Ovary (tissue), 7 donors: ENCODE measurements at regions not wholly inside any gene's neighbourhood (a gene's known extent, or its start where the extent isn't known, plus 50 kb on each side); places are given as distances from the start of the nearest gene placed in this dataset.

ENCODE experiments used
- DNase-seq, 5 donors: peaks; one replicate each; pipeline ENCODE4 v3.0.0-alpha.2; 2019 to 2020
- H3K27ac ChIP-seq, 2 donors: fragments of 200-600 bp; one replicate each; pipeline versions ENCODE4 v1.5.1 to v1.8.0; 2019 to 2022
- H3K27me3 ChIP-seq: fragments of 200-600 bp; one replicate; pipeline ENCODE4 v1.8.0; 2022
- H3K36me3 ChIP-seq: fragments of 200-600 bp; sonication (generic); one replicate; pipeline ENCODE4 v1.5.1; 2019
- H3K4me1 ChIP-seq: one replicate; pipeline ENCODE4 v1.8.1; 2013; ENCODE audit warnings: mild to moderate bottlenecking, moderate library complexity; ENCODE audit not compliant: insufficient read depth
- H3K4me3 ChIP-seq: fragments of 200-600 bp; sonication (generic); one replicate; pipeline ENCODE4 v1.5.1; 2017
- H3K9me3 ChIP-seq, 2 donors: fragments of 200-600 bp in 1 of 2; sonication (generic) in 1 of 2; one replicate each; pipeline versions ENCODE4 v1.5.1 to v1.8.1; 2013 to 2019; ENCODE audit warnings: mild to moderate bottlenecking in 1 of 2, moderate library complexity in 1 of 2
- EP300 ChIP-seq: sonication (generic); formaldehyde crosslinking; IDR thresholded peaks from one replicate; pipeline ENCODE4 v1.6.1; 2017; ENCODE audit warnings: antibody characterized with exemption
- POLR2A ChIP-seq: fragments of 450-650 bp; IDR thresholded peaks from one replicate; pipeline ENCODE4 v1.6.1; 2017; ENCODE audit warnings: antibody characterized with exemption, mild to moderate bottlenecking, moderate library complexity
- WGBS, 3 donors: extraction: QIAGEN DNeasy Blood & Tissue Kit in 1 of 3; methylation state at CpG; one replicate each; pipeline versions ENCODE4 v1.1.5 to v1.1.7; 2013 to 2017; 5-methylcytosine and 5-hydroxymethylcytosine counted together
- intact Hi-C, 4 donors: fragments of 100-400 bp; cut with DNase I; formaldehyde crosslinking; loops; one replicate each; pipeline versions ENCODE4 v1.11.0 to v1.15.1; 2022 to 2023
- TF ChIP-seq, protein P1 (sequence below), 3 donors: fragments of 450-650 bp in 2 of 3; fragments of 200-600 bp in 1 of 3; IDR thresholded peaks; one replicate each; pipeline versions ENCODE4 v1.5.1 to v1.8.0; 2016 to 2022; ENCODE audit warnings: antibody characterized with exemption in 3 of 3, mild to moderate bottlenecking in 1 of 3
- donor health status: DM: no; HTN: no; CAD: no; lungs with moderate emphysema.
- donor health status: DM: no; HTN: no; CAD: no.
- donor health status: Bipolar disorder and iron deficiency.
- donor health status: DM: no; HTN: no; CAD: no.
- donor health status: DM: yes; HTN: yes; CAD: no.

DNA sequence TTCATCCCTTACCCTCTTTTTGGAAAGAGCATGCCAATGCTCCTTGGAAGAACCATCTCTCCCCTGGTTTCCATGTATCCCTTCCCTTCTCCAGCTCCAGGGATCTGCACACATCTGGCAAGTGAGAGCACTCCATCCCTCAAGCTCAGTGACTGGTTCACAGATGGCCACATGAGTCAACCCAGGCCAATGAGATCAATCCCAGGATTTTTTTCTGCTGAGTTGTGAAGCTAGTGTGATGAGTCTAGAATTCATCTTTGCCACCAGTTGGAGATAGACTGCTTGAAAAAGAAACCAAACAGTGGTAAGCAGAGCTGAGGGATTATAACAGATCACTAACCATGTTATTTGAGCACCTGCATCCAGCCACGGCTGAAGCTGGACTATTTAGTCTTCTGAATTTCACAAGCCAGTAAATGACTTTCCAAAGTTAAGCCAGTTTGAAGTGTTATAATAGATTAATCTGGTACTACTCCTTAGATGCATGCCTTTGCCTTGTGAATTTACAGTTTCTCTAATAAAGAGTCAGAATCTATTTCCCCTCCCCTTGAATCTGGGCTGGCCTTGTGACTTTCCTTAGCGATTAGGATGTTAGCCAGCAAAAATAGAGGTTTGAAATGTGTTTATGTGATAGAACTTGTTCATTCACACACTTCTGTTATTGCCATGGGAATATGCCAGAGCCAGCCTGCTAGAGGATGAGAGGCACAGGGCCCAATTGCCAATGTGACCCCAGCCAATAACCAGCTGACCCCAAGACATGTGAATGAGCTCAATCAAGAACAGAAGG lies 159.8 kb downstream of the WNT5A start:
- no peak for DNase-seq
- Histone ChIP-seq H3K27me3 (no peaks in the 10 kb centered on the region), H3K36me3 (no peaks in the 10 kb centered on the region), H3K9me3 (no peaks in the 10 kb centered on the region), H3K4me3 (no peak overlapping the region), H3K4me1 (no peaks in the 10 kb centered on the region), H3K27ac (no peak overlapping the region)
- TF ChIP-seq POLR2A (no peak), EP300 (no peak)
- TF ChIP-seq, protein P1, sequence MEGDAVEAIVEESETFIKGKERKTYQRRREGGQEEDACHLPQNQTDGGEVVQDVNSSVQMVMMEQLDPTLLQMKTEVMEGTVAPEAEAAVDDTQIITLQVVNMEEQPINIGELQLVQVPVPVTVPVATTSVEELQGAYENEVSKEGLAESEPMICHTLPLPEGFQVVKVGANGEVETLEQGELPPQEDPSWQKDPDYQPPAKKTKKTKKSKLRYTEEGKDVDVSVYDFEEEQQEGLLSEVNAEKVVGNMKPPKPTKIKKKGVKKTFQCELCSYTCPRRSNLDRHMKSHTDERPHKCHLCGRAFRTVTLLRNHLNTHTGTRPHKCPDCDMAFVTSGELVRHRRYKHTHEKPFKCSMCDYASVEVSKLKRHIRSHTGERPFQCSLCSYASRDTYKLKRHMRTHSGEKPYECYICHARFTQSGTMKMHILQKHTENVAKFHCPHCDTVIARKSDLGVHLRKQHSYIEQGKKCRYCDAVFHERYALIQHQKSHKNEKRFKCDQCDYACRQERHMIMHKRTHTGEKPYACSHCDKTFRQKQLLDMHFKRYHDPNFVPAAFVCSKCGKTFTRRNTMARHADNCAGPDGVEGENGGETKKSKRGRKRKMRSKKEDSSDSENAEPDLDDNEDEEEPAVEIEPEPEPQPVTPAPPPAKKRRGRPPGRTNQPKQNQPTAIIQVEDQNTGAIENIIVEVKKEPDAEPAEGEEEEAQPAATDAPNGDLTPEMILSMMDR (IDR thresholded peaks at IDR 0.05), result no peak
- 50 to 66% (median 52%) methylated on average over 2 of the region's 2 CpGs for WGBS, 3 donors
- intact Hi-C loops, result loop anchor here in 1 of 4 donors (5.0 kb wide), 1 partner anchor 615 kb away; no protein-coding TSS in a partner anchor

DNA sequence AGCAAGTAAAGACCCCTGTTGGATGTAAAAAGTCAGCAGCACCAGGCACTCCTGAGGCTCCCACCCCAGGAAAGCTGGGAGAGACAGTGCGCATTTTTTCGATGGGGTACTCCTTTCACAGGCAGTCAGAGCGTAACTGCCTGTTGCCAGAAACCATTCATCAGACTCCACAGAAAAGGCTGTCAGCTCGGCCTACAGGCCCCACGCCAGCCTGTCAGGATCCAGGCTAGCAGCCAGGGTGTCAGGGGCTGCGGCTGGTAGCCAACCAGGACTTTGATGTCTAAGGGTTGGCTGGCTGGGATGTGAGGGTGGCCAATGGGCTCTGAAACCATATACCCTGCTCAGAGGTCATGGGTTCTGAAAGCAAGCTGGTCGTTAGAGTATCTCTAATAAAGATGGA lies 164.5 kb downstream of the WNT5A start:
- Histone ChIP-seq H3K27ac (no peak overlapping the region), H3K36me3 (no peaks in the 10 kb centered on the region), H3K27me3 (no peaks in the 10 kb centered on the region), H3K4me1 (no peaks in the 10 kb centered on the region), H3K9me3 (no peaks in the 10 kb centered on the region), H3K4me3 (no peak overlapping the region)
- intact Hi-C loops, result no loop called here
- no peak for TF ChIP-seq POLR2A
- TF ChIP-seq, protein P1 (IDR thresholded peaks at IDR 0.05), result no peak
- no peak for TF ChIP-seq EP300
- no peak for DNase-seq
- WGBS, 3 donors, result 44 to 76% (median 75%) methylated on average over 7 of the region's 7 CpGs

DNA sequence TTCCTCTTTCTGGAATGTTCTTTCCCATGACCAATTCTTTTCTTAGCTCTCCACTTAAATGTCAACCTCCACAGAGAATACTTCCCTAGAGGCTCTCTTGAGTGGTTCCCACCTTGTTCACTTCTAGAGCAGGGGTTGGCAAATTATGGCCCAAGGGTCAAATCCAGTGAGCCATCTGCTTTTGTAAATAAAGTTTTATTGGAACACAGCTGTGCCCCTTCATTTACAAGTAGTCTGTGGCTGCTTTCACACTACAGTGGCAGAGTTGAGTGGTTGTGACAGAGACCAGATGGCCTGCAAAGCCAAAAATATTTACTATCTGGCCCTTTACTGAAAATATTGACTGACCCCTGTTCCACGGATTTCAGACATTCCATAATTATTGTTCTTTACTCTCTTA lies 166.2 kb downstream of the WNT5A start:
- Histone ChIP-seq H3K9me3 (no peaks in the 10 kb centered on the region), H3K27ac (no peak overlapping the region), H3K4me1 (no peaks in the 10 kb centered on the region), H3K4me3 (no peak overlapping the region), H3K36me3 (no peaks in the 10 kb centered on the region), H3K27me3 (no peaks in the 10 kb centered on the region)
- no peak for DNase-seq
- intact Hi-C loops, result no loop called here
- 21 to 55% (median 34%) methylated on average over 1 of the region's 1 CpG for WGBS, 3 donors
- TF ChIP-seq, protein P1 (IDR thresholded peaks at IDR 0.05), result no peak
- TF ChIP-seq EP300, result no peak
- no peak for TF ChIP-seq POLR2A

DNA sequence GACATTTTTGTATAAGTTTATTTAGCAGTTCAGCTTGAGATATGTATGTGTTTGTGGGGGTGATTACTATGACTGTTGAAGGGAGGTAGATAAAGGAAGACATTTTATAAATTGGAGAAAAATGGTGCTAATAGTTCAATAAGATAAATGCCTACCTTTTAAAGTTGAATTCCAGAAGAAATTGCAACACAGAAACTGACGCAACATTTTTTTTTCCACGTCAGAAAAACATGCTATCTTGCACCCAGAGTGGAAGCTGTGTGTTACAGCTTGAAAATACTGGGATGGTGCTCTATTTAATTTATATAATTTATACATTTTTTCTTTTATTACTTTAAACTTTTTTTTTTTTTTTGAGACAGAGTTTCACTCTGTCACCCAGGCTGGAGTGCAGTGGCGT lies 171.7 kb downstream of the WNT5A start:
- TF ChIP-seq EP300 (no peak), POLR2A (no peak)
- TF ChIP-seq, protein P1 (IDR thresholded peaks at IDR 0.05), result no peak
- Histone ChIP-seq H3K36me3 (no peaks in the 10 kb centered on the region), H3K4me1 (no peaks in the 10 kb centered on the region), H3K4me3 (no peak overlapping the region), H3K9me3 (no peaks in the 10 kb centered on the region), H3K27me3 (no peaks in the 10 kb centered on the region), H3K27ac (no peak overlapping the region)
- intact Hi-C loops, result no loop called here
- no peak for DNase-seq
- WGBS, 3 donors, result 56 to 78% (median 61%) methylated on average over 3 of the region's 3 CpGs
